ENCODE measurements at regions not wholly inside any gene's neighbourhood (a gene's known extent, or its start where the extent isn't known, plus 50 kb on each side); places are given as distances from the start of the nearest gene placed in this dataset.

DNA sequence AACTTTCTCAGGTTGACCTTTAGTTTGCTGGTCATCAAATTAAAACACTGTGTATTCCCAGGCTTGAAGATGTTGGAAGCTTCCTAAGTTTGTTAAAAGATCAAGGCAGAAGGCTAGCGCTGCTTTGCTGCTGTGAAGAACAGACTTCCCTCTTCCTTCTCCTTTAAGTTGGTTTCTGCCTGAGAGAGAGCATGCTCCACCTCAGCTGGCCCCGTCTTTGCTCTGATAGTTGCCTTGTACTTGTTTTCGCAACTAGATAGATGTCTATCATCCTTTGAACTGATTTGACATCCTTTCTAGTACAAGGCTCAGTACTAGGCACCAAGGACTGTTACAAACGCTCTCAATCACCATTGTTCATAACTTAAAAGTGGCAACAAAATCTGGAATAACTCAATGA, 177.8 kb upstream of the MKLN1 start:
- TF ChIP-seq YY1 (IDR thresholded peaks at IDR 0.05; ENCODE audit: low read depth) (no peak), FOXM1 (IDR thresholded peaks at IDR 0.05; ENCODE audit: borderline replicate concordance, low read depth) (no peak)
- TF ChIP-seq, protein P1, sequence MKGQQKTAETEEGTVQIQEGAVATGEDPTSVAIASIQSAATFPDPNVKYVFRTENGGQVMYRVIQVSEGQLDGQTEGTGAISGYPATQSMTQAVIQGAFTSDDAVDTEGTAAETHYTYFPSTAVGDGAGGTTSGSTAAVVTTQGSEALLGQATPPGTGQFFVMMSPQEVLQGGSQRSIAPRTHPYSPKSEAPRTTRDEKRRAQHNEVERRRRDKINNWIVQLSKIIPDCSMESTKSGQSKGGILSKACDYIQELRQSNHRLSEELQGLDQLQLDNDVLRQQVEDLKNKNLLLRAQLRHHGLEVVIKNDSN (IDR thresholded peaks at IDR 0.05), result no peak

DNA sequence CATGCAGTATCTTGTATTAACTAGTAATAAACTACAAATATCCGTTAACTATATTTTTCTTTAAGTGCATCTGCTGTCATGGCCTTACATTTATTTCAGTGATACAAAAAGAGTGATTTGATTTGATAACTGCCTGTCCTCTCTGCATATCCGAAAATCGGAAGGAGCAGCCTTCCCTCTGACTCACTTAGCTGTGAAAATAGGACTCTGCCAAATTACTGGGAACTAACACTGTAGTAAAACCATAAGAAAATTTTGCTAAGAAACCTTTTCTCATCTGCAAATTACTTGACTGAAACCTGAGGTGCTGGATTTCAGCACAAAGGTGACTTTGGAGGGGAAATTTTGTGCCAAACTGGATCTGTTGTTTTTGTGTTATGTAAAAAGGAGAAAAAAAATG, 176.6 kb upstream of the MKLN1 start:
- TF ChIP-seq, protein P2, sequence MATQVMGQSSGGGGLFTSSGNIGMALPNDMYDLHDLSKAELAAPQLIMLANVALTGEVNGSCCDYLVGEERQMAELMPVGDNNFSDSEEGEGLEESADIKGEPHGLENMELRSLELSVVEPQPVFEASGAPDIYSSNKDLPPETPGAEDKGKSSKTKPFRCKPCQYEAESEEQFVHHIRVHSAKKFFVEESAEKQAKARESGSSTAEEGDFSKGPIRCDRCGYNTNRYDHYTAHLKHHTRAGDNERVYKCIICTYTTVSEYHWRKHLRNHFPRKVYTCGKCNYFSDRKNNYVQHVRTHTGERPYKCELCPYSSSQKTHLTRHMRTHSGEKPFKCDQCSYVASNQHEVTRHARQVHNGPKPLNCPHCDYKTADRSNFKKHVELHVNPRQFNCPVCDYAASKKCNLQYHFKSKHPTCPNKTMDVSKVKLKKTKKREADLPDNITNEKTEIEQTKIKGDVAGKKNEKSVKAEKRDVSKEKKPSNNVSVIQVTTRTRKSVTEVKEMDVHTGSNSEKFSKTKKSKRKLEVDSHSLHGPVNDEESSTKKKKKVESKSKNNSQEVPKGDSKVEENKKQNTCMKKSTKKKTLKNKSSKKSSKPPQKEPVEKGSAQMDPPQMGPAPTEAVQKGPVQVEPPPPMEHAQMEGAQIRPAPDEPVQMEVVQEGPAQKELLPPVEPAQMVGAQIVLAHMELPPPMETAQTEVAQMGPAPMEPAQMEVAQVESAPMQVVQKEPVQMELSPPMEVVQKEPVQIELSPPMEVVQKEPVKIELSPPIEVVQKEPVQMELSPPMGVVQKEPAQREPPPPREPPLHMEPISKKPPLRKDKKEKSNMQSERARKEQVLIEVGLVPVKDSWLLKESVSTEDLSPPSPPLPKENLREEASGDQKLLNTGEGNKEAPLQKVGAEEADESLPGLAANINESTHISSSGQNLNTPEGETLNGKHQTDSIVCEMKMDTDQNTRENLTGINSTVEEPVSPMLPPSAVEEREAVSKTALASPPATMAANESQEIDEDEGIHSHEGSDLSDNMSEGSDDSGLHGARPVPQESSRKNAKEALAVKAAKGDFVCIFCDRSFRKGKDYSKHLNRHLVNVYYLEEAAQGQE (IDR thresholded peaks at IDR 0.05; ENCODE audit: low read depth), result no peak
- TF ChIP-seq TCF12 (IDR thresholded peaks at IDR 0.05; ENCODE audit: low read depth) (no peak), TEAD4 (IDR thresholded peaks at IDR 0.05) (no peak), NFIC (IDR thresholded peaks at IDR 0.05) (no peak), RAD21 (IDR thresholded peaks at IDR 0.05; ENCODE audit: low read depth) (no peak), YY1 (IDR thresholded peaks at IDR 0.05; ENCODE audit: low read depth) (no peak), FOXM1 (IDR thresholded peaks at IDR 0.05; ENCODE audit: borderline replicate concordance, low read depth) (no peak), CEBPB (IDR thresholded peaks at IDR 0.05) (no peak), MAX (IDR thresholded peaks at IDR 0.05) (no peak), CREB1 (IDR thresholded peaks at IDR 0.05; ENCODE audit: low read depth) (no peak), EGR1 (IDR thresholded peaks at IDR 0.05) (no peak), ZBTB7A (IDR thresholded peaks at IDR 0.05; ENCODE audit: low read depth) (no peak), EP300 (IDR thresholded peaks at IDR 0.05; ENCODE audit: borderline replicate concordance) (no peak)
- TF ChIP-seq, protein P1 (IDR thresholded peaks at IDR 0.05), result no peak

- no peak for TF ChIP-seq ZBTB7A (IDR thresholded peaks at IDR 0.05; ENCODE audit: low read depth)
- TF ChIP-seq NFIC (IDR thresholded peaks at IDR 0.05), result no peak
- no peak for TF ChIP-seq CREB1 (IDR thresholded peaks at IDR 0.05; ENCODE audit: low read depth)
- TF ChIP-seq TAF1 (IDR thresholded peaks at IDR 0.05; ENCODE audit: low read depth), result no peak
- no peak for TF ChIP-seq FOXM1 (IDR thresholded peaks at IDR 0.05; ENCODE audit: borderline replicate concordance, low read depth)
- no peak for TF ChIP-seq EGR1 (IDR thresholded peaks at IDR 0.05)
- TF ChIP-seq EP300 (IDR thresholded peaks at IDR 0.05; ENCODE audit: borderline replicate concordance), result no peak
- TF ChIP-seq, protein P2 (IDR thresholded peaks at IDR 0.05; ENCODE audit: low read depth), result no peak
These were observed 174.9 kb upstream of the MKLN1 start for GRCh38 chr7:131152766-131153165.

DNA sequence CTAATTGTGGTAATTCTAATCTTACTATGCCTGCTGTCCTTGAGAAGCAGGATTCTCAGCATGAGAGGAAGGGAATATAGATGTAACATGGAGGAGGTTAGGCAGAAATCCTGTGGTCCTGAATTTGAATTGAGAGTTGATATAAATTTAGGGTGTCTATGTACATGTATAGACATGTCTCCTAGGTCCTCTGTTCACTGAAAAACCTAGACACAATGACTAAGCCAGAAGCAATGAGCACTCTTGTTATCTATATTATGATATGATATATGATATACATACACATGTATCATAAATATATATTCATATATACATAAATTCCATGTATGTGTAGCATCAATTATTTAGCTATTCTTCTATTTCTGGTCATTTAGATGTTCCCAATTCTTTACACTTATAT, 173.3 kb upstream of the MKLN1 start:
- no peak for TF ChIP-seq FOXM1 (IDR thresholded peaks at IDR 0.05; ENCODE audit: borderline replicate concordance, low read depth)
- no peak for TF ChIP-seq TCF12 (IDR thresholded peaks at IDR 0.05; ENCODE audit: low read depth)
- no peak for TF ChIP-seq NFIC (IDR thresholded peaks at IDR 0.05)
- TF ChIP-seq MAX (IDR thresholded peaks at IDR 0.05), result no peak
- TF ChIP-seq, protein P1 (IDR thresholded peaks at IDR 0.05), result no peak
- no peak for TF ChIP-seq TAF1 (IDR thresholded peaks at IDR 0.05; ENCODE audit: low read depth)

DNA sequence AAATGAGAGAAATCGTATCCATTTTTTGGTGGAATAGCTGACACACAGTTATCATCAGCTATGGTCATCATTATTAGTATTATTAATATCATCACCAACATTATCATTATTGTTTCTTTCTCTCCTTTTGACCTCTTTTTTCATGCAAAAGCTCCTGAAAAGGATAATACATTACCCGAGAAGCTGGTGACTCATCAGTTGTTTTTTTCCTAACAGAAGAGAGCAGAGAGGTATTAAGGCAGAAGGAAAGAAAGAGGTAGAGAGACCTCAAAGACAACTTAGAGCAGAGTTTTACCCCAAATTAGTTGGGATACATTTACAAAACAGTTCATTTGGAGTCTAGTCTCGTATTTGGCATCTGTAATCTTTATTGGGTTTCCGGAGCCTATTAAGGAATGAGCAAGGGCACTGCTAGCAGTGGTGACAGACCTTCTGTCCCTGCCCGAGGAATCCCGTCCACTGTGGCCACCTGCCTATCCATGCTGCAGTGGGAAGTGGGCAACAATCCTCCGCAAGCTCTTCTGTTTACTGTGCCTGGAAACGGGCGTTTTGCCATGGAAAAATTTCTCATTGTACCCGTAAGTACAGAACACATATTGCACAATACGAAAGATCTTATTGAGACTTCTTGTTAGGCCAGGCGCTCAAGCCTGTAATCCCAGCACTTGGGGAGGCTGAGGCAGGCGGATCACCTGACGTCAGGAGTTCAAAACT, 170.0 kb upstream of the MKLN1 start:
- TF ChIP-seq, protein P1 (IDR thresholded peaks at IDR 0.05), result no peak
- TF ChIP-seq, protein P2 (IDR thresholded peaks at IDR 0.05; ENCODE audit: low read depth), result no peak
- TF ChIP-seq MAX (IDR thresholded peaks at IDR 0.05) (no peak), ZBTB7A (IDR thresholded peaks at IDR 0.05; ENCODE audit: low read depth) (no peak), TCF12 (IDR thresholded peaks at IDR 0.05; ENCODE audit: low read depth) (no peak), CEBPB (IDR thresholded peaks at IDR 0.05) (0 out of 2 replicates have a peak, but pooled peaks have one; percentile 38), FOXM1 (IDR thresholded peaks at IDR 0.05; ENCODE audit: borderline replicate concordance, low read depth) (no peak)

Measured in Ishikawa (cell line).